ENCODE measurements at regions not wholly inside any gene's neighbourhood (a gene's known extent, or its start where the extent isn't known, plus 50 kb on each side); places are given as distances from the start of the nearest gene placed in this dataset.

DNA sequence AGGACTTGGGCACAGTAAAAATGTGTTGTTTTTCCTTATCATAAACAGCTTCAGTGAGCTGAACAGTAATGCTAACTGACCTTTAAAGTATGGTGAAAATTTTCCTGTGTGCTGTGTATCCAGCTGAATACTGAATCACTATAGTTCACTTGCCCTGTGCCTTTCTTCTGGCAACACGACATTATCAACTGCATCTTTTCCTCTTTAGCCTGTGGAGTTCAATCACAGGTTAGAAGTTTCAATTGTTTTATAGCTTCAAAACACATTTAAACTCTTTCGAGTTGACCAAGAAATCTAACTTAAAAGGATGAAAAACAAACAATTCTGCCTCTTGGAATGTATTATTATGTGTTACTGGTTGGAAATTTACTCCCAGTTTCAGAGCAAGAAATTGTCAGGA, 1120.7 kb upstream of the ALCAM start:
- FAIRE-seq, result no peak
- H3K36me3 ChIP-seq (ENCODE audit: control insufficient read depth in 2 of 2, insufficient read depth in 2 of 2, low read length in 1 of 2), result no peaks in the 10 kb centered on the region
- no peak overlapping the region for H3K4me3 ChIP-seq
- H2AFZ ChIP-seq (ENCODE audit: control insufficient read depth, low read depth, low read length), result no peak overlapping the region
- H3K9me3 ChIP-seq (replicated peaks; ENCODE audit: control insufficient read depth, insufficient read depth, low read length), result no peaks in the 10 kb centered on the region
- H3K9ac ChIP-seq (ENCODE audit: control insufficient read depth, insufficient read depth, low read length), result no peak overlapping the region
- H3K4me1 ChIP-seq (ENCODE audit: control insufficient read depth, insufficient read depth, low read length), result no peaks in the 10 kb centered on the region
- no peak for ATAC-seq
- ChIA-PET RAD21 (ENCODE audit: unreplicated experiment) (no interaction called here), POLR2A (interaction anchor here (0.6 kb wide), 1 partner anchor 1275 kb away, joined by 8 read pairs; no protein-coding TSS in a partner anchor), SMC1A (ENCODE audit: uncharacterized antibody, unreplicated experiment) (interaction anchor here (0.9 to 1.7 kb wide), 3 partner anchors 9 to 20 kb away, joined by 3 to 9 read pairs (median 5); no protein-coding TSS in a partner anchor), CTCF (interaction anchor here (1.3 to 1.7 kb wide), 2 partner anchors 12 to 143 kb away, joined by 4 read pairs; no protein-coding TSS in a partner anchor)
- intact Hi-C loops (cut with micrococcal nuclease; ENCODE audit: unreplicated experiment) (no loop called here), in situ Hi-C loops (cut with MboI) (no loop called here)
- BruUV-seq (replicated peaks), result no TSS peak
- DNase-seq (ENCODE audit: low read depth, low spot score), result no peak
- no peaks in the 10 kb centered on the region for H3K27me3 ChIP-seq (replicated peaks in 1 of 2; ENCODE audit: control insufficient read depth in 2 of 2, insufficient read depth in 2 of 2, low read length in 1 of 2)
- no peaks in the 10 kb centered on the region for H4K20me1 ChIP-seq (ENCODE audit: control insufficient read depth, insufficient read depth)
- no peak overlapping the region for H3K27ac ChIP-seq (ENCODE audit: control insufficient read depth, insufficient read depth)
- WGBS (ENCODE audit: insufficient coverage, insufficient replicate concordance, low lambda C conversion rate, missing lambda C conversion rate), result 0% methylated on average over 2 of the region's 2 CpGs
- no peak overlapping the region for H3K4me2 ChIP-seq (ENCODE audit: control insufficient read depth, insufficient read depth)
- H3K79me2 ChIP-seq (ENCODE audit: control insufficient read depth, insufficient read depth, low read length), result no peaks in the 10 kb centered on the region
- TF ChIP-seq ZNF24 (IDR thresholded peaks at IDR 0.05), result no peak
- TF ChIP-seq KLF5 (IDR thresholded peaks at IDR 0.05; ENCODE audit: partially characterized antibody), result no peak
- TF ChIP-seq TARDBP (IDR thresholded peaks at IDR 0.05; ENCODE audit: borderline replicate concordance), result no peak
- TF ChIP-seq RFX5 (IDR thresholded peaks at IDR 0.05; ENCODE audit: low read depth, low read length), result no peak
- TF ChIP-seq, protein P1, sequence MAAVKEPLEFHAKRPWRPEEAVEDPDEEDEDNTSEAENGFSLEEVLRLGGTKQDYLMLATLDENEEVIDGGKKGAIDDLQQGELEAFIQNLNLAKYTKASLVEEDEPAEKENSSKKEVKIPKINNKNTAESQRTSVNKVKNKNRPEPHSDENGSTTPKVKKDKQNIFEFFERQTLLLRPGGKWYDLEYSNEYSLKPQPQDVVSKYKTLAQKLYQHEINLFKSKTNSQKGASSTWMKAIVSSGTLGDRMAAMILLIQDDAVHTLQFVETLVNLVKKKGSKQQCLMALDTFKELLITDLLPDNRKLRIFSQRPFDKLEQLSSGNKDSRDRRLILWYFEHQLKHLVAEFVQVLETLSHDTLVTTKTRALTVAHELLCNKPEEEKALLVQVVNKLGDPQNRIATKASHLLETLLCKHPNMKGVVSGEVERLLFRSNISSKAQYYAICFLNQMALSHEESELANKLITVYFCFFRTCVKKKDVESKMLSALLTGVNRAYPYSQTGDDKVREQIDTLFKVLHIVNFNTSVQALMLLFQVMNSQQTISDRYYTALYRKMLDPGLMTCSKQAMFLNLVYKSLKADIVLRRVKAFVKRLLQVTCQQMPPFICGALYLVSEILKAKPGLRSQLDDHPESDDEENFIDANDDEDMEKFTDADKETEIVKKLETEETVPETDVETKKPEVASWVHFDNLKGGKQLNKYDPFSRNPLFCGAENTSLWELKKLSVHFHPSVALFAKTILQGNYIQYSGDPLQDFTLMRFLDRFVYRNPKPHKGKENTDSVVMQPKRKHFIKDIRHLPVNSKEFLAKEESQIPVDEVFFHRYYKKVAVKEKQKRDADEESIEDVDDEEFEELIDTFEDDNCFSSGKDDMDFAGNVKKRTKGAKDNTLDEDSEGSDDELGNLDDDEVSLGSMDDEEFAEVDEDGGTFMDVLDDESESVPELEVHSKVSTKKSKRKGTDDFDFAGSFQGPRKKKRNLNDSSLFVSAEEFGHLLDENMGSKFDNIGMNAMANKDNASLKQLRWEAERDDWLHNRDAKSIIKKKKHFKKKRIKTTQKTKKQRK (IDR thresholded peaks at IDR 0.05; ENCODE audit: low read depth, low read length), result no peak
- TF ChIP-seq CHD4 (IDR thresholded peaks at IDR 0.05), result no peak
- TF ChIP-seq RBBP5 (conservative IDR thresholded peaks at IDR 0.05), result no peak
- no peak for TF ChIP-seq SUPT20H (IDR thresholded peaks at IDR 0.05; ENCODE audit: borderline replicate concordance, control insufficient read depth, low read depth, low read length)
- no peak for TF ChIP-seq EP300 (IDR thresholded peaks at IDR 0.05; ENCODE audit: borderline replicate concordance in 1 of 2, control insufficient read depth in 1 of 2, low read depth in 2 of 2, low read length in 2 of 2)
